H9 (cell line): ENCODE measurements at regions not wholly inside any gene's neighbourhood (a gene's known extent, or its start where the extent isn't known, plus 50 kb on each side); places are given as distances from the start of the nearest gene placed in this dataset.

Experiments
- DNase-seq: peaks from one replicate; pipeline ENCODE4 v3.0.0-alpha.2; 2017
- H2AFZ ChIP-seq: one replicate; pipeline ENCODE4 v1.6.1; 2013; ENCODE audit warnings: mild to moderate bottlenecking, low read length, control low read depth, moderate library complexity
- H2AK5ac ChIP-seq: 2 replicates; pipeline ENCODE4 v1.6.1; 2013; ENCODE audit warnings: low read length, control low read depth, mixed read lengths; ENCODE audit not compliant: insufficient read length
- H2BK120ac ChIP-seq: one replicate; pipeline ENCODE4 v1.6.1; 2013; ENCODE audit warnings: low read depth, mild to moderate bottlenecking, low read length, control low read depth, inconsistent platforms; ENCODE audit not compliant: poor library complexity, severe bottlenecking
- H2BK12ac ChIP-seq: 2 replicates; pipeline ENCODE4 v1.6.1; 2013; ENCODE audit warnings: low read length, control low read depth, mixed read lengths, low read depth; ENCODE audit not compliant: insufficient read length
- H2BK15ac ChIP-seq: 2 replicates; pipeline ENCODE4 v1.6.1; 2013; ENCODE audit warnings: low read depth, low read length, control low read depth
- H2BK20ac ChIP-seq: one replicate; pipeline ENCODE4 v1.6.1; 2013; ENCODE audit warnings: low read depth, mild to moderate bottlenecking, low read length, control low read depth, inconsistent platforms; ENCODE audit not compliant: poor library complexity, severe bottlenecking
- H2BK5ac ChIP-seq: 2 replicates; pipeline ENCODE4 v1.6.1; 2013; ENCODE audit warnings: low read length, control low read depth, mixed read lengths; ENCODE audit not compliant: insufficient read length
- H3K14ac ChIP-seq: 2 replicates; pipeline ENCODE4 v1.6.1; 2013; ENCODE audit warnings: low read length, control low read depth; ENCODE audit not compliant: insufficient read depth
- H3K18ac ChIP-seq: 2 replicates; pipeline ENCODE4 v1.6.1; 2013; ENCODE audit warnings: low read depth, mild to moderate bottlenecking, mixed read lengths, low read length, control low read depth; ENCODE audit not compliant: insufficient read length
- H3K23ac ChIP-seq: 2 replicates; pipeline ENCODE4 v1.6.1; 2013; ENCODE audit warnings: low read length, control low read depth, mixed read lengths, low read depth; ENCODE audit not compliant: insufficient read length
- H3K23me2 ChIP-seq: 2 replicates; pipeline ENCODE4 v1.6.1; 2013; ENCODE audit warnings: low read depth, mild to moderate bottlenecking, mixed read lengths, low read length, control low read depth; ENCODE audit not compliant: insufficient read length, poor library complexity, severe bottlenecking
- H3K27ac ChIP-seq: 2 replicates; pipeline ENCODE4 v1.5.1; 2013; ENCODE audit warnings: low read length, control low read depth, mixed read lengths, low read depth; ENCODE audit not compliant: insufficient read length
- H3K27me3 ChIP-seq: 2 replicates; pipeline ENCODE4 v1.6.1; 2013; ENCODE audit warnings: low read length, control low read depth, inconsistent platforms; ENCODE audit not compliant: insufficient read depth
- H3K4ac ChIP-seq: 2 replicates; pipeline ENCODE4 v1.6.1; 2013; ENCODE audit warnings: low read depth, mild to moderate bottlenecking, control low read depth, inconsistent platforms, low read length, moderate library complexity
- H3K4me1 ChIP-seq: 2 replicates; pipeline ENCODE4 v1.6.1; 2013; ENCODE audit warnings: low read length, control low read depth, inconsistent platforms; ENCODE audit not compliant: insufficient read depth
- H3K4me2 ChIP-seq: 2 replicates; pipeline ENCODE4 v1.6.1; 2013; ENCODE audit warnings: low read length, control low read depth, mixed read lengths; ENCODE audit not compliant: insufficient read length, insufficient read depth
- H3K56ac ChIP-seq: 2 replicates; pipeline ENCODE4 v1.6.1; 2013; ENCODE audit warnings: low read depth, mild to moderate bottlenecking, mixed read lengths, low read length, control low read depth; ENCODE audit not compliant: insufficient read length
- H3K79me1 ChIP-seq: 2 replicates; pipeline ENCODE4 v1.6.1; 2013; ENCODE audit warnings: low read depth, mild to moderate bottlenecking, moderate library complexity, low read length, control low read depth, inconsistent platforms; ENCODE audit not compliant: insufficient read depth, poor library complexity, severe bottlenecking
- H3K79me2 ChIP-seq: 2 replicates; pipeline ENCODE4 v1.6.1; 2013; ENCODE audit warnings: low read length, control low read depth, inconsistent platforms; ENCODE audit not compliant: insufficient read depth
- H3K9ac ChIP-seq: 2 replicates; pipeline ENCODE4 v1.6.1; 2013; ENCODE audit warnings: low read length, control low read depth, mixed read lengths; ENCODE audit not compliant: insufficient read length; ENCODE audit errors: extremely low read depth
- H3K9me3 ChIP-seq: one replicate; pipeline ENCODE4 v1.6.1; 2013; ENCODE audit warnings: low read depth, low read length, inconsistent platforms; ENCODE audit not compliant: control insufficient read depth
- H3T11ph ChIP-seq: one replicate; pipeline ENCODE4 v1.6.1; 2013; ENCODE audit warnings: mild to moderate bottlenecking, low read length, control low read depth, inconsistent platforms
- H4K20me1 ChIP-seq: one replicate; pipeline ENCODE4 v1.6.1; 2013; ENCODE audit not compliant: control insufficient read depth, insufficient read length, insufficient read depth
- H4K5ac ChIP-seq: 2 replicates; pipeline ENCODE4 v1.6.1; 2013; ENCODE audit warnings: low read depth, mild to moderate bottlenecking, mixed read lengths, low read length, control low read depth; ENCODE audit not compliant: insufficient read length
- H4K8ac ChIP-seq: replicated peaks from 2 replicates; pipeline ENCODE4 v1.6.1; 2013; ENCODE audit warnings: low read length, control low read depth, mixed read lengths, low read depth; ENCODE audit not compliant: insufficient read length
- H4K91ac ChIP-seq: 2 replicates; pipeline ENCODE4 v1.6.1; 2013; ENCODE audit warnings: low read depth, mild to moderate bottlenecking, moderate library complexity, mixed read lengths, low read length, control low read depth; ENCODE audit not compliant: insufficient read length
- H3K27ac Mint-ChIP-seq, 3 experiments: 2 replicates in 2 of 3; 3 replicates in 1 of 3; pipeline ENCODE4 v1.8.0; 2020 to 2021; ENCODE audit warnings: mixed read lengths in 3 of 3, mild to moderate bottlenecking in 1 of 3, moderate library complexity in 1 of 3
- H3K27me3 Mint-ChIP-seq: 2 replicates; pipeline ENCODE4 v1.8.0; 2021; ENCODE audit warnings: low read depth, mild to moderate bottlenecking, moderate library complexity, mixed read lengths
- H3K36me3 Mint-ChIP-seq, 3 experiments: 2 replicates in 2 of 3; 3 replicates in 1 of 3; pipeline ENCODE4 v1.8.0; 2020 to 2021; ENCODE audit warnings: low read depth in 3 of 3, mixed read lengths in 3 of 3; ENCODE audit not compliant: insufficient read depth in 1 of 3
- H3K4me1 Mint-ChIP-seq, 2 experiments: 2 replicates each; pipeline ENCODE4 v1.8.0; 2020; ENCODE audit warnings: mixed read lengths in 2 of 2
- H3K4me3 Mint-ChIP-seq, 2 experiments: 2 replicates in 1 of 2; 3 replicates in 1 of 2; pipeline ENCODE4 v1.8.0; 2020 to 2021; ENCODE audit warnings: mild to moderate bottlenecking in 2 of 2, mixed read lengths in 2 of 2, moderate library complexity in 1 of 2
- H3K9me3 Mint-ChIP-seq, 2 experiments: 2 replicates in 1 of 2; 3 replicates in 1 of 2; pipeline ENCODE4 v1.8.0; 2020; ENCODE audit warnings: mild to moderate bottlenecking in 2 of 2, mixed read lengths in 2 of 2, moderate library complexity in 1 of 2
- WGBS: extraction: QIAGEN DNeasy Blood & Tissue Kit; methylation state at CpG from one replicate; pipeline ENCODE4 v1.1.7; 2013; ENCODE audit warnings: missing lambda C conversion rate, low lambda C conversion rate, mixed read lengths; ENCODE audit not compliant: insufficient read length; ENCODE audit errors: extremely low coverage; 5-methylcytosine and 5-hydroxymethylcytosine counted together
- TF ChIP-seq, protein P1 (sequence below): fragments of 200-600 bp; sonication (generic); conservative IDR thresholded peaks from 3 replicates; pipeline ENCODE4 v1.8.0; 2021; ENCODE audit warnings: antibody characterized with exemption, mild to moderate bottlenecking

DNA sequence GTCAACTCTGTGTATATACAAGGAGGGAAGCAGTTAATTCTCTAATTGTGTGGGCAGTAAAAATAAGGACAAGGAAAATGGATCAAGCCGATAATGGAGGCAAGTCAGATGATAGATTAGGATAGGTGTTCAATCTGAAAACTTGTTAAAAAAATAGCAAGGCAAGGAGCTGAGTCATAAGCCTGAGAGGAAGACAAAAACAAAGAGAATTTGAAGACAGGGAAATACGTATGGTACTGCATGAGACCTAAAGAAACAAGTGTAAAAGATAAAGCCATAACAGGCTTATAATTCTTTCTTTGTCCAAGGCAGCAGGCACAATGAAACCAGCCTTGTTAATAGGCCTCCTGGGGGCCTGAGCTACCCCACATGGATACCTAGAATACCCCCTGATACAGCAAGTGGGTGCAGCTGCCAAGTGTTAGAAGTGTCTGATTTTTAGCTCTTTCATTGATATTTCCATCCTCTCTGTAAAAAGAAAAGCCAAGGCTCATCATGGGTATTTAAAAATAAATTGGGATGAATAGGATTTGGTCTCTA lies 1570.6 kb upstream of the LRRTM3 start:
- no peak for DNase-seq
- Histone ChIP-seq H3K4me1 (no peaks in the 10 kb centered on the region), H3K79me1 (no peaks in the 10 kb centered on the region), H2BK120ac (no peak overlapping the region), H4K8ac (no peak overlapping the region), H3K18ac (no peak overlapping the region), H4K5ac (no peak overlapping the region), H3K23me2 (no peaks in the 10 kb centered on the region), H3K23ac (no peak overlapping the region), H3K27me3 (no peaks in the 10 kb centered on the region), H4K20me1 (no peaks in the 10 kb centered on the region), H2BK15ac (no peak overlapping the region), H3K27ac (no peak overlapping the region), H3T11ph (no peak overlapping the region), H2AK5ac (no peak overlapping the region), H3K9ac (no peak overlapping the region), H2BK20ac (no peak overlapping the region), H3K79me2 (no peaks in the 10 kb centered on the region), H2BK12ac (no peak overlapping the region), H3K14ac (no peak overlapping the region), H3K4ac (no peak overlapping the region), H4K91ac (no peak overlapping the region), H3K9me3 (no peaks in the 10 kb centered on the region), H2BK5ac (no peak overlapping the region), H3K4me2 (no peak overlapping the region), H2AFZ (no peak overlapping the region), H3K56ac (no peak overlapping the region)
- no peaks in the 10 kb centered on the region for H3K36me3 Mint-ChIP-seq
- H3K27ac Mint-ChIP-seq: no peak overlapping the region
- no peaks in the 10 kb centered on the region; the same call in 1 of the 2 replicates for H3K27me3 Mint-ChIP-seq
- H3K4me3 Mint-ChIP-seq: no peak overlapping the region
- H3K4me1 Mint-ChIP-seq: peaks cover 8 to 14% of the 10 kb centered on the region in 2 experiments
- TF ChIP-seq, protein P1, sequence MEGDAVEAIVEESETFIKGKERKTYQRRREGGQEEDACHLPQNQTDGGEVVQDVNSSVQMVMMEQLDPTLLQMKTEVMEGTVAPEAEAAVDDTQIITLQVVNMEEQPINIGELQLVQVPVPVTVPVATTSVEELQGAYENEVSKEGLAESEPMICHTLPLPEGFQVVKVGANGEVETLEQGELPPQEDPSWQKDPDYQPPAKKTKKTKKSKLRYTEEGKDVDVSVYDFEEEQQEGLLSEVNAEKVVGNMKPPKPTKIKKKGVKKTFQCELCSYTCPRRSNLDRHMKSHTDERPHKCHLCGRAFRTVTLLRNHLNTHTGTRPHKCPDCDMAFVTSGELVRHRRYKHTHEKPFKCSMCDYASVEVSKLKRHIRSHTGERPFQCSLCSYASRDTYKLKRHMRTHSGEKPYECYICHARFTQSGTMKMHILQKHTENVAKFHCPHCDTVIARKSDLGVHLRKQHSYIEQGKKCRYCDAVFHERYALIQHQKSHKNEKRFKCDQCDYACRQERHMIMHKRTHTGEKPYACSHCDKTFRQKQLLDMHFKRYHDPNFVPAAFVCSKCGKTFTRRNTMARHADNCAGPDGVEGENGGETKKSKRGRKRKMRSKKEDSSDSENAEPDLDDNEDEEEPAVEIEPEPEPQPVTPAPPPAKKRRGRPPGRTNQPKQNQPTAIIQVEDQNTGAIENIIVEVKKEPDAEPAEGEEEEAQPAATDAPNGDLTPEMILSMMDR: no peak
- WGBS: no CpG with 5 or more reads among the region's 2 CpGs
- H3K9me3 Mint-ChIP-seq: no peaks in the 10 kb centered on the region; a peak in 1 of 5 replicates
